ENCODE measurements at regions not wholly inside any gene's neighbourhood (a gene's known extent, or its start where the extent isn't known, plus 50 kb on each side); places are given as distances from the start of the nearest gene placed in this dataset.
A peak's percentile ranks its signal among the peaks of the same experiment; 100 is the strongest.

GRCh38 chr3:10695595-10696285, 120.3 kb upstream of the SLC6A11 start:
- ChIA-PET CTCF (no interaction called here), POLR2A (no interaction called here)
- H3K4me1 ChIP-seq (ENCODE audit: insufficient read depth, low read length) = no peaks in the 10 kb centered on the region
- H3K4me3 ChIP-seq (ENCODE audit: low read length) = no peak overlapping the region
- DNase-seq = no peak
- Mint-ChIP-seq H3K9me3 (no peaks in the 10 kb centered on the region), H3K36me3 (no peaks in the 10 kb centered on the region), H3K27me3 (peaks cover 5 to 28% of the 10 kb centered on the region in 2 donors), H3K4me3 (no peak overlapping the region), H3K27ac (no peak overlapping the region), H3K4me1 (no peaks in the 10 kb centered on the region)
- H3K9me3 ChIP-seq (ENCODE audit: low read length) = no peaks in the 10 kb centered on the region
- H3K27me3 ChIP-seq (ENCODE audit: insufficient read depth, low read length, poor library complexity, severe bottlenecking) = no peaks in the 10 kb centered on the region
- no peak overlapping the region for H3K27ac ChIP-seq (ENCODE audit: low read depth, low read length)
- H3K36me3 ChIP-seq (ENCODE audit: insufficient read depth, low read length) = no peaks in the 10 kb centered on the region

GRCh38 chr3:10697918-10698317, 118.1 kb upstream of the SLC6A11 start:
- Histone ChIP-seq H3K36me3 (ENCODE audit: insufficient read depth, low read length) (no peaks in the 10 kb centered on the region), H3K4me3 (ENCODE audit: low read length) (no peak overlapping the region), H3K9me3 (ENCODE audit: low read length) (no peaks in the 10 kb centered on the region), H3K4me1 (ENCODE audit: insufficient read depth, low read length) (no peaks in the 10 kb centered on the region), H3K27me3 (ENCODE audit: insufficient read depth, low read length, poor library complexity, severe bottlenecking) (no peaks in the 10 kb centered on the region), H3K27ac (ENCODE audit: low read depth, low read length) (no peak overlapping the region)
- DNase-seq = no peak
- CTCF ChIA-PET = no interaction called here
- Mint-ChIP-seq H3K4me3 (no peak overlapping the region), H3K27me3 (peaks cover 6 to 45% of the 10 kb centered on the region in 2 donors), H3K9me3 (no peaks in the 10 kb centered on the region), H3K36me3 (no peaks in the 10 kb centered on the region), H3K27ac (no peak overlapping the region), H3K4me1 (no peaks in the 10 kb centered on the region)
- POLR2A ChIA-PET = no interaction called here

- no peaks in the 10 kb centered on the region for H3K9me3 Mint-ChIP-seq
- H3K4me1 Mint-ChIP-seq = no peaks in the 10 kb centered on the region
- POLR2A ChIA-PET = no interaction called here
- H3K27me3 Mint-ChIP-seq = peaks cover 25 to 72% of the 10 kb centered on the region in 2 donors
- H3K27ac Mint-ChIP-seq = no peak overlapping the region
- H3K9me3 ChIP-seq (ENCODE audit: low read length) = no peaks in the 10 kb centered on the region
- no peaks in the 10 kb centered on the region for H3K4me1 ChIP-seq (ENCODE audit: insufficient read depth, low read length)
- CTCF ChIA-PET = no interaction called here
- peaks cover 15% of the 10 kb centered on the region for H3K27me3 ChIP-seq (ENCODE audit: insufficient read depth, low read length, poor library complexity, severe bottlenecking)
- H3K4me3 Mint-ChIP-seq = no peak overlapping the region
- no peak overlapping the region for H3K4me3 ChIP-seq (ENCODE audit: low read length)
- H3K36me3 ChIP-seq (ENCODE audit: insufficient read depth, low read length) = no peaks in the 10 kb centered on the region
- no peak for DNase-seq
- H3K36me3 Mint-ChIP-seq = no peaks in the 10 kb centered on the region
- H3K27ac ChIP-seq (ENCODE audit: low read depth, low read length) = no peak overlapping the region
Measured at GRCh38 chr3:10700821-10701220, 115.2 kb upstream of the SLC6A11 start.

GRCh38 chr3:10702961-10703740, 112.9 kb upstream of the SLC6A11 start:
- Histone ChIP-seq H3K4me3 (ENCODE audit: low read length) (no peak overlapping the region), H3K4me1 (ENCODE audit: insufficient read depth, low read length) (no peaks in the 10 kb centered on the region), H3K36me3 (ENCODE audit: insufficient read depth, low read length) (no peaks in the 10 kb centered on the region), H3K9me3 (ENCODE audit: low read length) (no peaks in the 10 kb centered on the region), H3K27me3 (ENCODE audit: insufficient read depth, low read length, poor library complexity, severe bottlenecking) (peaks cover 25% of the 10 kb centered on the region), H3K27ac (ENCODE audit: low read depth, low read length) (no peak overlapping the region)
- Mint-ChIP-seq H3K4me3 (no peak overlapping the region), H3K27me3 (peaks cover 39 to 74% of the 10 kb centered on the region in 2 donors), H3K9me3 (no peaks in the 10 kb centered on the region), H3K4me1 (peaks cover 0 to 8% (median 6%) of the 10 kb centered on the region in 3 donors), H3K27ac (peak overlapping the region in 1 of 8 donors; percentile 11), H3K36me3 (no peaks in the 10 kb centered on the region)
- CTCF ChIA-PET = no interaction called here
- POLR2A ChIA-PET = no interaction called here
- no peak for DNase-seq

GRCh38 chr3:10703875-10704274, 112.2 kb upstream of the SLC6A11 start:
- Mint-ChIP-seq H3K9me3 (no peaks in the 10 kb centered on the region), H3K27ac (peak overlapping the region in 1 of 8 donors; percentile 11), H3K27me3 (peaks cover 43 to 78% of the 10 kb centered on the region in 2 donors), H3K4me1 (peaks cover 0 to 8% (median 6%) of the 10 kb centered on the region in 3 donors), H3K36me3 (no peaks in the 10 kb centered on the region), H3K4me3 (no peak overlapping the region)
- ChIA-PET CTCF (no interaction called here), POLR2A (no interaction called here)
- H3K4me3 ChIP-seq (ENCODE audit: low read length) = no peak overlapping the region
- no peak overlapping the region for H3K27ac ChIP-seq (ENCODE audit: low read depth, low read length)
- H3K4me1 ChIP-seq (ENCODE audit: insufficient read depth, low read length) = no peaks in the 10 kb centered on the region
- no peaks in the 10 kb centered on the region for H3K36me3 ChIP-seq (ENCODE audit: insufficient read depth, low read length)
- no peak for DNase-seq
- H3K27me3 ChIP-seq (ENCODE audit: insufficient read depth, low read length, poor library complexity, severe bottlenecking) = peaks cover 25% of the 10 kb centered on the region
- no peaks in the 10 kb centered on the region for H3K9me3 ChIP-seq (ENCODE audit: low read length)

GRCh38 chr3:10706156-10706739, 109.8 kb upstream of the SLC6A11 start:
- H3K36me3 ChIP-seq (ENCODE audit: insufficient read depth, low read length) = no peaks in the 10 kb centered on the region
- H3K9me3 Mint-ChIP-seq = no peaks in the 10 kb centered on the region

GRCh38 chr3:10706740-10707399, 109.2 kb upstream of the SLC6A11 start:
- H3K36me3 Mint-ChIP-seq = no peaks in the 10 kb centered on the region
- no peak overlapping the region for H3K4me3 ChIP-seq (ENCODE audit: low read length)
- CTCF ChIA-PET = no interaction called here
- peaks cover 56 to 85% of the 10 kb centered on the region in 2 donors for H3K27me3 Mint-ChIP-seq
- H3K27ac Mint-ChIP-seq = no peak overlapping the region
- POLR2A ChIA-PET = no interaction called here
- H3K36me3 ChIP-seq (ENCODE audit: insufficient read depth, low read length) = no peaks in the 10 kb centered on the region
- DNase-seq = no peak
- no peaks in the 10 kb centered on the region for H3K4me1 ChIP-seq (ENCODE audit: insufficient read depth, low read length)
- no peak overlapping the region for H3K27ac ChIP-seq (ENCODE audit: low read depth, low read length)
- H3K4me1 Mint-ChIP-seq = peaks cover 0 to 8% (median 6%) of the 10 kb centered on the region in 3 donors
- H3K9me3 ChIP-seq (ENCODE audit: low read length) = no peaks in the 10 kb centered on the region
- no peaks in the 10 kb centered on the region for H3K9me3 Mint-ChIP-seq
- H3K4me3 Mint-ChIP-seq = peak overlapping the region in 5 of 7 donors; percentile 28 to 67 (median 64)
- peaks cover 25% of the 10 kb centered on the region for H3K27me3 ChIP-seq (ENCODE audit: insufficient read depth, low read length, poor library complexity, severe bottlenecking)

More at GRCh38 chr3:10706156-10706739, 109.8 kb upstream of the SLC6A11 start:
- H3K27ac ChIP-seq (ENCODE audit: low read depth, low read length) = no peak overlapping the region
- ChIA-PET POLR2A (no interaction called here), CTCF (no interaction called here)
- no peaks in the 10 kb centered on the region for H3K4me1 ChIP-seq (ENCODE audit: insufficient read depth, low read length)
- no peak for DNase-seq
- peaks cover 25% of the 10 kb centered on the region for H3K27me3 ChIP-seq (ENCODE audit: insufficient read depth, low read length, poor library complexity, severe bottlenecking)
- H3K4me3 ChIP-seq (ENCODE audit: low read length) = no peak overlapping the region
- Mint-ChIP-seq H3K27me3 (peaks cover 56 to 84% of the 10 kb centered on the region in 2 donors), H3K4me1 (peaks cover 0 to 8% (median 6%) of the 10 kb centered on the region in 3 donors), H3K4me3 (peak overlapping the region in 1 of 7 donors; percentile 67), H3K27ac (no peak overlapping the region), H3K36me3 (no peaks in the 10 kb centered on the region)
- H3K9me3 ChIP-seq (ENCODE audit: low read length) = no peaks in the 10 kb centered on the region

Data from CD8-positive, alpha-beta memory T cell (primary cell).